ENCODE measurements at regions not wholly inside any gene's neighbourhood (a gene's known extent, or its start where the extent isn't known, plus 50 kb on each side); places are given as distances from the start of the nearest gene placed in this dataset.

DNA sequence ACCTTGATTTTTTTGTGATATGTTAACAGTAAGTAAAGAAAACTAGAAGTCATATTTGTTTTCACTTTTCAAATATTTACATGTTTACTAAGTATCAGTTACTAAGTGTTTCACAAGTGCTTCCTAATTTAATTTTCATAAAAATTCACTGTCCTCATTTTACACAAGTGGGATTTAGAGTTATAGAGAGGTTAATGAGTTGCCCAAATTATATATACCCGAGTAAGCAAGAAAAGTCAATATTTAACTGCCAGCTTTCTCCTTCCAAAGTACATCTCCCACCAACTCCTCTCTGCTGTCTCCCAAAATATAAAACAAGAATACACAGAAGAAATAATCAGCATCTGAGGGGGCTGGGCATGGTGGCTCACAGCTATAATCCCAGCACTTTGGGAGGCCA is 896.7 kb upstream of the ANO3 start:
- TF ChIP-seq, protein P1, sequence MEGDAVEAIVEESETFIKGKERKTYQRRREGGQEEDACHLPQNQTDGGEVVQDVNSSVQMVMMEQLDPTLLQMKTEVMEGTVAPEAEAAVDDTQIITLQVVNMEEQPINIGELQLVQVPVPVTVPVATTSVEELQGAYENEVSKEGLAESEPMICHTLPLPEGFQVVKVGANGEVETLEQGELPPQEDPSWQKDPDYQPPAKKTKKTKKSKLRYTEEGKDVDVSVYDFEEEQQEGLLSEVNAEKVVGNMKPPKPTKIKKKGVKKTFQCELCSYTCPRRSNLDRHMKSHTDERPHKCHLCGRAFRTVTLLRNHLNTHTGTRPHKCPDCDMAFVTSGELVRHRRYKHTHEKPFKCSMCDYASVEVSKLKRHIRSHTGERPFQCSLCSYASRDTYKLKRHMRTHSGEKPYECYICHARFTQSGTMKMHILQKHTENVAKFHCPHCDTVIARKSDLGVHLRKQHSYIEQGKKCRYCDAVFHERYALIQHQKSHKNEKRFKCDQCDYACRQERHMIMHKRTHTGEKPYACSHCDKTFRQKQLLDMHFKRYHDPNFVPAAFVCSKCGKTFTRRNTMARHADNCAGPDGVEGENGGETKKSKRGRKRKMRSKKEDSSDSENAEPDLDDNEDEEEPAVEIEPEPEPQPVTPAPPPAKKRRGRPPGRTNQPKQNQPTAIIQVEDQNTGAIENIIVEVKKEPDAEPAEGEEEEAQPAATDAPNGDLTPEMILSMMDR (IDR thresholded peaks at IDR 0.05): no peak
- TF ChIP-seq POLR2A (IDR thresholded peaks at IDR 0.05): no peak
